ENCODE measurements at regions not wholly inside any gene's neighbourhood (a gene's known extent, or its start where the extent isn't known, plus 50 kb on each side); places are given as distances from the start of the nearest gene placed in this dataset.

- DNase-seq (ENCODE audit: low read depth) = no peak
- ChIA-PET POLR2A (no interaction called here), CTCF (interaction anchor here (0.6 kb wide), 1 partner anchor 11 kb away, joined by 3 read pairs; no protein-coding TSS in a partner anchor)
- H3K36me3 ChIP-seq (ENCODE audit: control insufficient read depth, insufficient read depth, low read length) = no peaks in the 10 kb centered on the region
- TF ChIP-seq, protein P1, sequence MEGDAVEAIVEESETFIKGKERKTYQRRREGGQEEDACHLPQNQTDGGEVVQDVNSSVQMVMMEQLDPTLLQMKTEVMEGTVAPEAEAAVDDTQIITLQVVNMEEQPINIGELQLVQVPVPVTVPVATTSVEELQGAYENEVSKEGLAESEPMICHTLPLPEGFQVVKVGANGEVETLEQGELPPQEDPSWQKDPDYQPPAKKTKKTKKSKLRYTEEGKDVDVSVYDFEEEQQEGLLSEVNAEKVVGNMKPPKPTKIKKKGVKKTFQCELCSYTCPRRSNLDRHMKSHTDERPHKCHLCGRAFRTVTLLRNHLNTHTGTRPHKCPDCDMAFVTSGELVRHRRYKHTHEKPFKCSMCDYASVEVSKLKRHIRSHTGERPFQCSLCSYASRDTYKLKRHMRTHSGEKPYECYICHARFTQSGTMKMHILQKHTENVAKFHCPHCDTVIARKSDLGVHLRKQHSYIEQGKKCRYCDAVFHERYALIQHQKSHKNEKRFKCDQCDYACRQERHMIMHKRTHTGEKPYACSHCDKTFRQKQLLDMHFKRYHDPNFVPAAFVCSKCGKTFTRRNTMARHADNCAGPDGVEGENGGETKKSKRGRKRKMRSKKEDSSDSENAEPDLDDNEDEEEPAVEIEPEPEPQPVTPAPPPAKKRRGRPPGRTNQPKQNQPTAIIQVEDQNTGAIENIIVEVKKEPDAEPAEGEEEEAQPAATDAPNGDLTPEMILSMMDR (IDR thresholded peaks at IDR 0.05; ENCODE audit: insufficient read depth, low read depth, low read length) = no peak
- H3K4me3 ChIP-seq (ENCODE audit: low read depth, low read length) = no peak overlapping the region
- H3K27me3 ChIP-seq (ENCODE audit: control insufficient read depth, insufficient read depth, low read length) = peaks cover 1% of the 10 kb centered on the region
Measured at GRCh38 chr6:87919416-87919815, 128.2 kb upstream of the SPACA1 start.

DNA sequence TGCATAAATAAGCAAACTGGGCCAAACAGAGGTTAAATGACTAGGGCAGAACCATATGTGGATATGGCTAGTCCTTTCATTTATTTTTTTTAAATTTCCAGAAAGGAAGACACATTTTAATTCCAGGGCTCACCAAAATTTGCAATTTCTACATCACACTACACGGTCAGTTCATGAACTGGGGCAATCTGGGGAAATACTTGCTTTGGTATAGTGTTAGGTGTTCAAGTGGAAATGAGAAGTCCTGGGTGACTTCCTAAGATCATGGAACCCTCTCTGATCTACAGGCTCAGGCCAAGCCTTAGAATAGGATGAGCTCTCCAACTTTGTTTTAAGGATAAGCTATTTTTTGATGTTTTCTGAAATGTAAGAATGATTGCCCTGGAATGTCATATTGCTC lies 128.6 kb upstream of the SPACA1 start:
- DNase-seq (ENCODE audit: low read depth) = no peak
- H3K36me3 ChIP-seq (ENCODE audit: control insufficient read depth, insufficient read depth, low read length) = no peaks in the 10 kb centered on the region
- TF ChIP-seq, protein P1 (IDR thresholded peaks at IDR 0.05; ENCODE audit: insufficient read depth, low read depth, low read length) = no peak
- H3K27me3 ChIP-seq (ENCODE audit: control insufficient read depth, insufficient read depth, low read length) = peaks cover 1% of the 10 kb centered on the region
- ChIA-PET POLR2A (no interaction called here), CTCF (interaction anchor here (0.6 kb wide), 1 partner anchor 11 kb away, joined by 3 read pairs; no protein-coding TSS in a partner anchor)
- no peak overlapping the region for H3K4me3 ChIP-seq (ENCODE audit: low read depth, low read length)

DNA sequence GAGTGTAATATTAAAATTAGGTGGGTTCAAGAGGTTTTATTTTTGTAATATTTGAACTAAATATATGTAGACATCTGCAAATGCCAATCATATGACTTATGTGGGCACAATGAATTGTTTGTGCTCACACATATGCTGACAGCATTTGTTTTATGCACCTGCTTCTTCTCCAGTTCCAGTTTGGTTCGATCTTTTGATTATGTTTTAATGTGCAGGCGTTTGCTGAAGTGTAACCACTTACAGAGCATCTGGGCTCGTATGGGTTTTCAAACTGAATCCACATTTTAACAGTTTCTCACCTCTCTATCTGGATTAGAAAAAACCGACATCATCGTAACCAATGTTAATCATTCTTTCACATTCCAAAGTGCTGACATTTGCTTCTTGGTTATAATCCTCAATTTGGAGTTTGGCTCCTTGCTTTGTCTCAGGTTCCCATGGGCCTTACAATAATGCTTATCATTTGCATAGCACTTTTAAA lies 129.1 kb upstream of the SPACA1 start:
- TF ChIP-seq, protein P1 (IDR thresholded peaks at IDR 0.05; ENCODE audit: insufficient read depth, low read depth, low read length) = no peak
- no peak for DNase-seq (ENCODE audit: low read depth)
- CTCF ChIA-PET = interaction anchor here (1.7 kb wide), 1 partner anchor 12 kb away, joined by 5 read pairs; no protein-coding TSS in a partner anchor
- H3K4me3 ChIP-seq (ENCODE audit: low read depth, low read length) = no peak overlapping the region
- no peaks in the 10 kb centered on the region for H3K36me3 ChIP-seq (ENCODE audit: control insufficient read depth, insufficient read depth, low read length)
- peaks cover 1% of the 10 kb centered on the region for H3K27me3 ChIP-seq (ENCODE audit: control insufficient read depth, insufficient read depth, low read length)
- POLR2A ChIA-PET = no interaction called here

GRCh38 chr6:87917886-87918285 lies 129.8 kb upstream of the SPACA1 start:
- CTCF ChIA-PET = interaction anchor here (1.7 kb wide), 1 partner anchor 12 kb away, joined by 5 read pairs; no protein-coding TSS in a partner anchor
- TF ChIP-seq, protein P1 (IDR thresholded peaks at IDR 0.05; ENCODE audit: insufficient read depth, low read depth, low read length) = no peak
- Histone ChIP-seq H3K4me3 (ENCODE audit: low read depth, low read length) (no peak overlapping the region), H3K36me3 (ENCODE audit: control insufficient read depth, insufficient read depth, low read length) (no peaks in the 10 kb centered on the region), H3K27me3 (ENCODE audit: control insufficient read depth, insufficient read depth, low read length) (peaks cover 1% of the 10 kb centered on the region)
- no peak for DNase-seq (ENCODE audit: low read depth)
- POLR2A ChIA-PET = no interaction called here

DNA sequence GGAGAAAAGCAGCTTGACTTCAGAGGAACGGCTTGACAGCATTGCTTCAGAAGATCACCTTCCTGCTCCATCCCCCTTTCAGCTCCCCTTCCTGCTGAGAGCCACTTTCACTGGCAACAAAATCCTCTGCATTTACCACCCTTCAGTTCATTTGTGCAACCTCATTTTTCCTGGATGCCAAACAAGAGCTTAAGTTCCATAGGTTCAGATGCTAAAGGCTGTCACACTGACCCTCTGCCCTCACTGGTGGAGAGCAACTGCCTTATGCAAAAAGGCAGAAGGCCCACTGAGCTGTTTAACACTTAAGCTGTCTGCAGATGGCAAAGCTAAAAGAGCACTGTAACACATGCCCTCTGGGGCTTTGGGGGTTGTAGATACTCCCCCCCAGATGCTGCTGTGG lies 131.2 kb upstream of the SPACA1 start:
- Histone ChIP-seq H3K4me3 (ENCODE audit: low read depth, low read length) (no peak overlapping the region), H3K36me3 (ENCODE audit: control insufficient read depth, insufficient read depth, low read length) (no peaks in the 10 kb centered on the region), H3K27me3 (ENCODE audit: control insufficient read depth, insufficient read depth, low read length) (peaks cover 1% of the 10 kb centered on the region)
- TF ChIP-seq, protein P1 (IDR thresholded peaks at IDR 0.05; ENCODE audit: insufficient read depth, low read depth, low read length) = no peak
- ChIA-PET CTCF (no interaction called here), POLR2A (no interaction called here)
- no peak for DNase-seq (ENCODE audit: low read depth)
